ENCODE measurements at regions not wholly inside any gene's neighbourhood (a gene's known extent, or its start where the extent isn't known, plus 50 kb on each side); places are given as distances from the start of the nearest gene placed in this dataset.

- no peak for TF ChIP-seq EZH2 (IDR thresholded peaks at IDR 0.05; ENCODE audit: low read depth, low read length, severe bottlenecking)
- TF ChIP-seq POLR2A (IDR thresholded peaks at IDR 0.05; ENCODE audit: control extremely low read depth in 1 of 2, low read depth in 2 of 2, low read length in 2 of 2) = no peak
- TF ChIP-seq ATF2 (IDR thresholded peaks at IDR 0.05; ENCODE audit: low read length) = no peak
- no peak for TF ChIP-seq SUZ12 (IDR thresholded peaks at IDR 0.05; ENCODE audit: low read length)
- no peak for TF ChIP-seq TAF1 (IDR thresholded peaks at IDR 0.05; ENCODE audit: low read depth, low read length)
- TF ChIP-seq, protein P1, sequence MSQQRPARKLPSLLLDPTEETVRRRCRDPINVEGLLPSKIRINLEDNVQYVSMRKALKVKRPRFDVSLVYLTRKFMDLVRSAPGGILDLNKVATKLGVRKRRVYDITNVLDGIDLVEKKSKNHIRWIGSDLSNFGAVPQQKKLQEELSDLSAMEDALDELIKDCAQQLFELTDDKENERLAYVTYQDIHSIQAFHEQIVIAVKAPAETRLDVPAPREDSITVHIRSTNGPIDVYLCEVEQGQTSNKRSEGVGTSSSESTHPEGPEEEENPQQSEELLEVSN (IDR thresholded peaks at IDR 0.05) = no peak
- TF ChIP-seq, protein P2, sequence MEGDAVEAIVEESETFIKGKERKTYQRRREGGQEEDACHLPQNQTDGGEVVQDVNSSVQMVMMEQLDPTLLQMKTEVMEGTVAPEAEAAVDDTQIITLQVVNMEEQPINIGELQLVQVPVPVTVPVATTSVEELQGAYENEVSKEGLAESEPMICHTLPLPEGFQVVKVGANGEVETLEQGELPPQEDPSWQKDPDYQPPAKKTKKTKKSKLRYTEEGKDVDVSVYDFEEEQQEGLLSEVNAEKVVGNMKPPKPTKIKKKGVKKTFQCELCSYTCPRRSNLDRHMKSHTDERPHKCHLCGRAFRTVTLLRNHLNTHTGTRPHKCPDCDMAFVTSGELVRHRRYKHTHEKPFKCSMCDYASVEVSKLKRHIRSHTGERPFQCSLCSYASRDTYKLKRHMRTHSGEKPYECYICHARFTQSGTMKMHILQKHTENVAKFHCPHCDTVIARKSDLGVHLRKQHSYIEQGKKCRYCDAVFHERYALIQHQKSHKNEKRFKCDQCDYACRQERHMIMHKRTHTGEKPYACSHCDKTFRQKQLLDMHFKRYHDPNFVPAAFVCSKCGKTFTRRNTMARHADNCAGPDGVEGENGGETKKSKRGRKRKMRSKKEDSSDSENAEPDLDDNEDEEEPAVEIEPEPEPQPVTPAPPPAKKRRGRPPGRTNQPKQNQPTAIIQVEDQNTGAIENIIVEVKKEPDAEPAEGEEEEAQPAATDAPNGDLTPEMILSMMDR (IDR thresholded peaks at IDR 0.05; ENCODE audit: control extremely low read depth in 1 of 3, insufficient read depth in 1 of 3, low read depth in 1 of 3, low read length in 3 of 3) = no peak; a peak in 1 of 4 replicates
- TF ChIP-seq CEBPB (IDR thresholded peaks at IDR 0.05; ENCODE audit: low read depth, low read length) = no peak
- TF ChIP-seq SP2 (IDR thresholded peaks at IDR 0.05; ENCODE audit: low read length) = no peak
These were observed 183.1 kb downstream of the MOXD1 start for GRCh38 chr6:132218059-132218696.

Data from H1 (cell line).